C4-2B (cell line): ENCODE measurements at regions not wholly inside any gene's neighbourhood (a gene's known extent, or its start where the extent isn't known, plus 50 kb on each side); places are given as distances from the start of the nearest gene placed in this dataset.

Experiments
- H3K27ac ChIP-seq: fragments of 450-650 bp; 2 replicates; pipeline ENCODE4 v1.5.1; 2017
- CTCF ChIP-seq: fragments of 450-650 bp; conservative IDR thresholded peaks from 2 replicates; pipeline ENCODE4 v1.5.1; 2017; ENCODE audit warnings: mild to moderate bottlenecking
- ZFX ChIP-seq: fragments of 450-650 bp; IDR thresholded peaks from 2 replicates; pipeline ENCODE4 v1.6.1; 2017

- no peak overlapping the region for H3K27ac ChIP-seq
- no peak for TF ChIP-seq CTCF
- TF ChIP-seq ZFX: no peak
Observed at GRCh38 chr2:12286347-12286746, 430.4 kb upstream of the TRIB2 start.

- H3K27ac ChIP-seq: no peak overlapping the region
Observed at GRCh38 chr2:12287220-12287751, 429.4 kb upstream of the TRIB2 start.

GRCh38 chr2:12288048-12288447, 428.7 kb upstream of the TRIB2 start:
- H3K27ac ChIP-seq: no peak overlapping the region
- no peak for TF ChIP-seq ZFX
- TF ChIP-seq CTCF: no peak

More at GRCh38 chr2:12287220-12287751, 429.4 kb upstream of the TRIB2 start:
- no peak for TF ChIP-seq CTCF
- no peak for TF ChIP-seq ZFX

GRCh38 chr2:12289120-12289802, 427.5 kb upstream of the TRIB2 start:
- no peak for TF ChIP-seq CTCF
- H3K27ac ChIP-seq: no peak overlapping the region

GRCh38 chr2:12291303-12291702, 425.4 kb upstream of the TRIB2 start:
- no peak overlapping the region for H3K27ac ChIP-seq
- no peak for TF ChIP-seq CTCF

- no peak for TF ChIP-seq ZFX
- TF ChIP-seq CTCF: no peak
- no peak overlapping the region for H3K27ac ChIP-seq
Observed at GRCh38 chr2:12293874-12294273, 422.9 kb upstream of the TRIB2 start.

GRCh38 chr2:12295856-12296519, 420.7 kb upstream of the TRIB2 start:
- no peak for TF ChIP-seq ZFX

GRCh38 chr2:12296915-12297314, 419.8 kb upstream of the TRIB2 start:
- no peak overlapping the region for H3K27ac ChIP-seq

More at GRCh38 chr2:12295856-12296519, 420.7 kb upstream of the TRIB2 start:
- no peak overlapping the region for H3K27ac ChIP-seq

More at GRCh38 chr2:12296915-12297314, 419.8 kb upstream of the TRIB2 start:
- TF ChIP-seq ZFX: no peak
- no peak for TF ChIP-seq CTCF
